ENCODE measurements at regions not wholly inside any gene's neighbourhood (a gene's known extent, or its start where the extent isn't known, plus 50 kb on each side); places are given as distances from the start of the nearest gene placed in this dataset.

DNA sequence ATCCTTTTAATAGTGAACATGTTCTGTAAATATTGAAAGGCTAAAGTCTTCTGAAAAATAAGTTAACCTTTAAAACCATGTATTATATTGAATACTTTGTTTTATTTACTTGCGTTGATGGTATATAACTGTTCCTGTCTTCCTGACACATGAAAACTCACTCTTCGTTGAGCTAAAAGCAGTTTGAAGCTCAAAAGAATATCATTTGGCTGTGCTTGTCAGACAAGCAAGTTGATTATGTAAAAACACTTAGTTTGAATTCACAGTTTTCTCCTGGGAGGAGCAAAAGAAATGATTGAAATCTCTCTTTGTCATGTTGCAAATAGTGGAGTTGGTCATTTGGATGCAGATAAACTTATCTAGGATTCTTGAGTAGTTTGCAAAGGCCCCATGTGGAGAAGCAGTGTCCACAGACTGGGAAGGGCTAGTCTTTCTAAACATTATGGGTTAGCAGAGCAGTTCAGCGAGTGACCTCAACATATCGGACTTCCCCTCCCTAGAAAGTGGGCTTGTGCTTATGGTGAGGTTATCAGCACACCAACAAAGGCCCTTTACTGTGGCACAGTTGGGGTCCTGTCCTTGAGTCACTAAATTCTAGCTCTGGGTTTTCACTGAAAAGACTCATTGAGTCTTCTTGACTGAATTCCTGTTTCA is 290.4 kb downstream of the CSNK1G3 start:
- no peak overlapping the region for H3K27ac ChIP-seq
- TF ChIP-seq, protein P1, sequence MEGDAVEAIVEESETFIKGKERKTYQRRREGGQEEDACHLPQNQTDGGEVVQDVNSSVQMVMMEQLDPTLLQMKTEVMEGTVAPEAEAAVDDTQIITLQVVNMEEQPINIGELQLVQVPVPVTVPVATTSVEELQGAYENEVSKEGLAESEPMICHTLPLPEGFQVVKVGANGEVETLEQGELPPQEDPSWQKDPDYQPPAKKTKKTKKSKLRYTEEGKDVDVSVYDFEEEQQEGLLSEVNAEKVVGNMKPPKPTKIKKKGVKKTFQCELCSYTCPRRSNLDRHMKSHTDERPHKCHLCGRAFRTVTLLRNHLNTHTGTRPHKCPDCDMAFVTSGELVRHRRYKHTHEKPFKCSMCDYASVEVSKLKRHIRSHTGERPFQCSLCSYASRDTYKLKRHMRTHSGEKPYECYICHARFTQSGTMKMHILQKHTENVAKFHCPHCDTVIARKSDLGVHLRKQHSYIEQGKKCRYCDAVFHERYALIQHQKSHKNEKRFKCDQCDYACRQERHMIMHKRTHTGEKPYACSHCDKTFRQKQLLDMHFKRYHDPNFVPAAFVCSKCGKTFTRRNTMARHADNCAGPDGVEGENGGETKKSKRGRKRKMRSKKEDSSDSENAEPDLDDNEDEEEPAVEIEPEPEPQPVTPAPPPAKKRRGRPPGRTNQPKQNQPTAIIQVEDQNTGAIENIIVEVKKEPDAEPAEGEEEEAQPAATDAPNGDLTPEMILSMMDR (conservative IDR thresholded peaks at IDR 0.05) = no peak
- no peak for TF ChIP-seq ZFX (IDR thresholded peaks at IDR 0.05)

DNA sequence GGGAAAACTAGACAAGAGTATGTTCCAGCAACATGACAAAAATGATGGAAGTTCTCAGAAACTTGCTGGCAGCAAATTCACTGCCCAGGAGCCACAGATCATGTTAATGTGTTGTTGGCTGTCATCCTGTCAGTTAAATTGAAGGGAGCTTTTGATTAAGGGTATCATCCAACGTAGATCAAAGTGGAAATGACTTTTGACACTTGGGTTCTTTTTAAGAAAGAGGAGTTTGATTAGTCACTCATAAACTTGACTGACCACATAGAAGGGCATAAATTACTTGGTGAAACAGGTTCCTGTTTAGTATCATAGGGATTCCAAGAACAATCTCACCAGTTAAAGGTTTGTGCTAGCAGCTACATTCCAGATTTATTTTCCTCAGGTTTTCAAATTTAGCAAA is 288.7 kb downstream of the CSNK1G3 start:
- no peak overlapping the region for H3K27ac ChIP-seq
- no peak for TF ChIP-seq ZFX (IDR thresholded peaks at IDR 0.05)
- TF ChIP-seq, protein P1 (conservative IDR thresholded peaks at IDR 0.05) = no peak

DNA sequence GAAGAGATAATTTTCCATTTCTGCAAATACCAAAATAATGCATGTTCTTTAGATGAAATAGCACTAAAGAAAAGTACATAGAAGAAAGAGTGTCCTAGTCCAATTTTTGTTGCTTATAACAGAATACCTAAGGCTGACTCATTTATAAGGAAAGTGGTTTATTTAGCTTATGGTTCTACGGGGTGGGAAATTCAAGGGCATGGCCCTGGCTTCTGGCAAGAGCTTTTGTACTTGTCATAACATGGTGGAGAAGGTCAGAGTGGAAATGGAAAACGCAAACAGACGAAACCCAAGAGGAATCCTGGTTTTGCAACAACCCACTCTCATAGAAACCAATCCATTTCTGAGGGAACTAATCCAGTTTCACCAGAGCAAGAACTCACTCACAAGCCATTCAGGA is 283.7 kb downstream of the CSNK1G3 start:
- H3K27ac ChIP-seq = no peak overlapping the region
- TF ChIP-seq, protein P1 (conservative IDR thresholded peaks at IDR 0.05) = no peak
- no peak for TF ChIP-seq ZFX (IDR thresholded peaks at IDR 0.05)

DNA sequence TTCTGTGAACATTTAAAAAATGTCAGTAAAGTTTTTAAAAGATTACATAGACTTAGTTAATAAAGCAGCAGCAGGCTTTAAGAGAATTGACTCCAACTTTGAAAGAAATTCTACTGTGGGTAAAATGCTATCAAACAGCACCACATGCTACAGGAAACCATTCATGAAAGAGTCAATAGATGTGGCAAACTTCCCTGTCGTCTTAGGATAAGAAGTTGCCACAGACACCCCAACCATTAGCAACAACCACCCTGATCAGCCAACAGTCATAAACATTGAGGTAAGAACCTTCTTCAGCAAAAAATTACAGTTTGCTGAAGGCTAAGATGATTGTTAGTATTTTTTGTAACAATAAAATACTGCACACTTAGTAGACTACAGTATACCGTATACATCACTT is 278.2 kb downstream of the CSNK1G3 start:
- no peak overlapping the region for H3K27ac ChIP-seq
- TF ChIP-seq, protein P1 (conservative IDR thresholded peaks at IDR 0.05) = no peak
- no peak for TF ChIP-seq ZFX (IDR thresholded peaks at IDR 0.05)

DNA sequence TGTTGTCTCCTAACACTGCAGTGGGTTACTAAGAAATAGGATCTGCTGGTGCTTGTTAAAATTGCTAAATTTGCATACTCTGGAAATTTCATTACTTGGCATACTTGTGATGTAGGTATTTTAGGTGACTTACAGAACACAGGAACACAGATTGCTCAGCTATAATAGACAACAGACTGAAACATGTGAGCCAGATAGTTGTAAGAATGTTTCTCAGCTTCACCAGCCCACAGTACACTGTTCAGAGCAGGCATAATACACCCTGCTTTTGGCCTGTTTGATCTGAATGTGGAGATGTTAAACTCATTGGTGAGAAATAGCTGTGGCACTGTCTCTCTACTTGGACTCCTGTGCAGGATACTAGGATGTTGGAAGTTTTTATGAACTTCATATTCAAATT is 275.7 kb downstream of the CSNK1G3 start:
- no peak overlapping the region for H3K27ac ChIP-seq
- TF ChIP-seq, protein P1 (conservative IDR thresholded peaks at IDR 0.05) = no peak
- no peak for TF ChIP-seq ZFX (IDR thresholded peaks at IDR 0.05)

DNA sequence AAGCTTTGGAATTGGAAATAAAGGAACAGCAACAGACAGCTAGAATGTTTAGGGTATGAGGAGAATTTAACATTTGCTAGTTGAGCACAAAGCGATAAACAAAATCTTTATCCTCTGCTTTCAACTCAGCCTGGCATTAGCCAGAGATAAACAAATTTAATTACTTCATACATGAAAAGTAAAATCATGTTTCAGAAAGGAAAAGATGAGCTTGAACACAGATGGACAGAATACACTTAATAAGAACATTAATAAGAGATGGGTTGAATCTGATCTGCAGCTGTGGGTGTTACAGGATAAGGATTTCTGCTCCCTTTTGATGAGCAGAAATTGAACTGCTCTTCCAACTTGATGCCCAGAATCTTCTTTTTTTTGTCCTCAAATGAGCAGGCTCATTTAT is 275.2 kb downstream of the CSNK1G3 start:
- no peak overlapping the region for H3K27ac ChIP-seq
- TF ChIP-seq ZFX (IDR thresholded peaks at IDR 0.05) = no peak
- TF ChIP-seq, protein P1 (conservative IDR thresholded peaks at IDR 0.05) = no peak

DNA sequence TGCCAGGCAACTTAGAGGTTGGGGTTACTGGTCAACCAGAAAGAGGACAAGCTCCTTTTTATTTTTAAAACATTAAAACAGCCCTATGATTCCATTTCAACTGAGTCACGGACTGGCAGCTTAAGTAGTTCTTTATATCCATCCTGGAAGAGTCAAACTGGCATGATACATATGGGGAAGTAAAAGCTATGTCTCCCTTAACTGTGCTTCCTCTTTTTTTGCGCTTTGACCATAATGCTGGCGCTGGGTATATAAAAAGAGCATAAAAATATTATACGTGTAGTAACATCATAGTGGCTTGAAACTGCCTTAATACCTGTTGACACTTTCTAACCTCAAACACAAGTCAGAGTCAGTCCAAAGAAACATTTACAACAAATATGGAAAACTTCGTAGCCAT is 274.4 kb downstream of the CSNK1G3 start:
- TF ChIP-seq, protein P1 (conservative IDR thresholded peaks at IDR 0.05) = no peak
- no peak for TF ChIP-seq ZFX (IDR thresholded peaks at IDR 0.05)
- H3K27ac ChIP-seq = no peak overlapping the region
